NCI-H1105 (cell line): ENCODE measurements at regions not wholly inside any gene's neighbourhood (a gene's known extent, or its start where the extent isn't known, plus 50 kb on each side); places are given as distances from the start of the nearest gene placed in this dataset.

Source experiments
- DNase-seq: peaks from one replicate; lab custom pipeline; 2025; lab: John Stamatoyannopoulos, UW

GRCh38 chr10:130745821-130746220, 565.7 kb downstream of the TCERG1L start:
- DNase-seq, result no peak

- DNase-seq, result no peak
Observed at GRCh38 chr10:130746311-130746710, 565.2 kb downstream of the TCERG1L start.

- no peak for DNase-seq
Observed at GRCh38 chr10:130747356-130747755, 564.2 kb downstream of the TCERG1L start.

- no peak for DNase-seq
Observed at GRCh38 chr10:130747946-130748345, 563.6 kb downstream of the TCERG1L start.

- no peak for DNase-seq
Observed at GRCh38 chr10:130748409-130749057, 563.0 kb downstream of the TCERG1L start.

GRCh38 chr10:130749911-130750310, 561.6 kb downstream of the TCERG1L start:
- no peak for DNase-seq

- no peak for DNase-seq
Observed at GRCh38 chr10:130750441-130750840, 561.1 kb downstream of the TCERG1L start.

GRCh38 chr10:130751106-130751840, 560.2 kb downstream of the TCERG1L start:
- DNase-seq, result no peak

GRCh38 chr10:130751851-130752250, 559.7 kb downstream of the TCERG1L start:
- DNase-seq, result no peak

GRCh38 chr10:130756651-130757050, 554.9 kb downstream of the TCERG1L start:
- no peak for DNase-seq

- no peak for DNase-seq
Observed at GRCh38 chr10:130757271-130757670, 554.2 kb downstream of the TCERG1L start.

GRCh38 chr10:130757821-130758489, 553.6 kb downstream of the TCERG1L start:
- DNase-seq, result no peak

- DNase-seq, result no peak
Observed at GRCh38 chr10:130758529-130758928, 553.0 kb downstream of the TCERG1L start.

- DNase-seq, result no peak
Observed at GRCh38 chr10:130761032-130761575, 550.4 kb downstream of the TCERG1L start.

- no peak for DNase-seq
Observed at GRCh38 chr10:130761788-130762301, 549.7 kb downstream of the TCERG1L start.

GRCh38 chr10:130762491-130762890, 549.0 kb downstream of the TCERG1L start:
- DNase-seq, result no peak

GRCh38 chr10:130763071-130763470, 548.5 kb downstream of the TCERG1L start:
- no peak for DNase-seq

GRCh38 chr10:130763491-130763890, 548.0 kb downstream of the TCERG1L start:
- no peak for DNase-seq

GRCh38 chr10:130764651-130765050, 546.9 kb downstream of the TCERG1L start:
- no peak for DNase-seq

- DNase-seq, result no peak
Observed at GRCh38 chr10:130766071-130766470, 545.5 kb downstream of the TCERG1L start.

- DNase-seq, result no peak
Observed at GRCh38 chr10:130767116-130767730, 544.3 kb downstream of the TCERG1L start.
